ENCODE measurements at regions not wholly inside any gene's neighbourhood (a gene's known extent, or its start where the extent isn't known, plus 50 kb on each side); places are given as distances from the start of the nearest gene placed in this dataset.

DNA sequence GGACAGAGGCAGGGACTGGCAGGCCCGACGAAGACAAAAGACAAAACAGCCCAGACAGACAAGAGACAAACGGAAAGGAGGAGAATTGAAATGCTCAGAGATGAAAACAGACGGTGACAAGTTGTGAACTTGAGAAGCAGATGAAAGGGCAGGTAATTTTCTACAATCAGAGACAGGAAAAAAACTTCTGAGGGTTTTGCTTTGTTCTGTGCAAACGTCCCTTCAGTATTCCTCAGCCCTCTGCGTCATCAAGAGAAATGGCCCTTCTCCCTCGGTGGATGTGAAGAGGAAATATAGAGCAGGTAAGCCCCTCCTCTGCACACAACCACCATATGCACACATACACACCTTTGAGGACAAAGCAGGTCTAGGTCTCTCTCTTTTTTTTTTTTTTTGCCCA lies 206.6 kb downstream of the UACA start:
- H3K4me3 ChIP-seq (ENCODE audit: low read depth, low read length): no peak overlapping the region

DNA sequence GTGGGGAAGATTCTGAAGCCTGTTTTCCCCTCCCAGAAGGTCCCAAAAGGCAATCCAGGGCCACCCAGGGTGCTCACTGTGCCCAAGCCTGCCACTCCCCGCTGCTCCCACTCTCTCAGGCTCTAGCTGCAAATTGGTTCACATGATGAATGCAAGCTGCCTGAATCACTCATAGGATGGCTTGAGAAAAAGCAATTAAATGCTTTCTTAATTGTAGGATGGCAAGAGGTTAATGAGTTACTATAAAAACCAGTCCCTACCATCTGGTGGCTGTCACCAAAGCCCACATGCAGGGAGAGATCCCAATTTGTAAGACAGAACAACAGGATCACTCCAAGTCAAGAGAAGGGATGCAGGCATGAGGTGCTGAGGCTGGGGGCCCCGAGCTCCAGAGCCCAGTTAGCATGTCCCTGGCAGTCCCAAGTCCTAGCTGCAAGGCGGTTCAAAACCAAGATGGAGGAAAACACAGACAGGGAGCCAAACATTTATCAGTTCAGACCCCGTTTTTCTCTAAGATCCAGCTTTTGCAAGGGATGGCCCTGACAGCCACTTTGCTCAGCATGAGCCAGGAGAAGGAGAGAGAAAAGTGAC lies 207.1 kb downstream of the UACA start:
- no peak overlapping the region for H3K4me3 ChIP-seq (ENCODE audit: low read depth, low read length)

DNA sequence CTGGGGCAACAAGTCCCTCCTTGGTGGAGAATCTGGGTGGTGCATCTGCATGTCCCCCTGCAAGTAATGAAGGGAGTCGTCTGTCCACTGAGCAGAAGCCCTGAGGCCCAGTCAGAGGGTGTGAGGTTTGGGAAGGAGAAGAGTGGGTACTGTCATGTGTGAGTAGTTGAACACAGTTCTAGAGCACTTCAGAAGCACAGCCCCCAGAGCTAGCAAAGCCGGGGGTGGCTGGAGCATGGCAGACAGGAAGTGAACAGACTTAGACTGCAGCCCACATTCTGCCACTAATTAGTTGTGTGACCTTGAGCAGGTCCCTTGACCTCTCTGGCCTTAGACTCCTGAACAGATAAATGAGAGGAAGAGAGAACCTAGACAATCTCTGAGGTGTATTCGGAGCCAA lies 207.6 kb downstream of the UACA start:
- H3K4me3 ChIP-seq (ENCODE audit: low read depth, low read length): no peak overlapping the region

DNA sequence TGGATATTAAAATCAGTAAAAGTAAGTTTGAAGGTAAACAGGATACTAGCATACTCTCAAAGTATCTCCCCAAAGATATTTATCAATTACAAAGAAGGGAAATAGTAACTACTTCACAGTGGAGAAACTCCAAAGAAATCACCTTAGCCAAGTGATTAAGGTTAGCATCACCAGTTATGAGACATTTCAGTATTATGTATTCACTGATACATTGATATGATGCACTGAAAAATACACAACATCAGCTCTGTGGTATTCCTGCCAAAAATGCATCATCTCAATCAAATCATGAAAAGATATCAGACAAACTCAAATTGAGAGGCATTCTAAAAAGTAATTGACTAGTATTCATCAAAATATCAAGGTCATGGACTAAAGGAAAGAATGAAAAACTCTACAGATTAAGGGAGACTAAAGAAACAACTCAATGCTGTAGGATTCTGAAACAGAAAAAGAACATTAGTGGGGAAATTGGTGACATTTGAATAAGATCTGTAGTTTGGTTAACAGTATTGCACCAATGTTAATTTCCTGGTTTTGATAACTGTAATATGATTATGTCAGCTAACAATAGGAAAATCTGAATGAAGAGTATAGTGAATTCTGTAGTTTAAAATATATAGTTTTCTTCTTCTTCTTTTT lies 215.4 kb downstream of the UACA start:
- no peak overlapping the region for H3K4me3 ChIP-seq (ENCODE audit: low read depth, low read length)

DNA sequence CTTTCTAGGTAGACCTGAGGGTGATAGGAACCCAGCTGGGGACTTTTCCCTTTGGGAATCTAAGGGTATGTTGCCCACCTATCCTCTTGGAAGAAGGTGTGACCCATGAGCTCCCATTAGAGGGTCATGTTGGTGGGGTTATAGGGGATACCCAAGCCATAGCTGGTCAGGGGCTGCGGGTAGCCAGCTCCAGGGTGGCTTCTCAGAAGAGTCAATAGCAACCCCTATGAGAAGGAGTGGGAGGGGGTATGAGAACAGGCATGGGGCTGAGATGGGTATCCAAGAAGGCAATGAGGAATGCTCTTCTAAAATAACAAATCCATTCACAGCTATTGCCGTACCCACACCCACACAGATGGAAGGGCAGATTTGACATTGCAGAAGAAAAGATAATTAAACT lies 217.8 kb downstream of the UACA start:
- no peak overlapping the region for H3K4me3 ChIP-seq (ENCODE audit: low read depth, low read length)

DNA sequence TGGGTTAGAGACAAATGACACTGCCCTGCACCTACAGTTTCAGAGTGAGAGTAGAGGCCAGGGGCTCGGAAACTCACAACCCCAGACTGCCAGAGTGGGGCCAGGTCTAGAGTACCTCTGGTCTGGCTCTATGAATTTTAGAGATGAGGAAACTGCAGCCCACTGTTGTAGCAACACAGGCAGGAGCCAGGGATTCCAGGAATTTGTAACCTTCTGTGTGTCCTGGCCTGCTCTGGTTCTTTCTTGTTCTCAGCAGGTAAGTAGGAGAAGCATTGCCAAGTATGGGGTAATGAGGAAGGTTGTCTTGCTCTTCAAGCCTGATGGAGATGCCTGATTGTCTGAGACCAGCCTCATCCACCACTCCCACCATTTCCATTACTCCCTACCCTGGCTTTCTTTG lies 221.8 kb downstream of the UACA start:
- H3K4me3 ChIP-seq (ENCODE audit: low read depth, low read length): no peak overlapping the region

DNA sequence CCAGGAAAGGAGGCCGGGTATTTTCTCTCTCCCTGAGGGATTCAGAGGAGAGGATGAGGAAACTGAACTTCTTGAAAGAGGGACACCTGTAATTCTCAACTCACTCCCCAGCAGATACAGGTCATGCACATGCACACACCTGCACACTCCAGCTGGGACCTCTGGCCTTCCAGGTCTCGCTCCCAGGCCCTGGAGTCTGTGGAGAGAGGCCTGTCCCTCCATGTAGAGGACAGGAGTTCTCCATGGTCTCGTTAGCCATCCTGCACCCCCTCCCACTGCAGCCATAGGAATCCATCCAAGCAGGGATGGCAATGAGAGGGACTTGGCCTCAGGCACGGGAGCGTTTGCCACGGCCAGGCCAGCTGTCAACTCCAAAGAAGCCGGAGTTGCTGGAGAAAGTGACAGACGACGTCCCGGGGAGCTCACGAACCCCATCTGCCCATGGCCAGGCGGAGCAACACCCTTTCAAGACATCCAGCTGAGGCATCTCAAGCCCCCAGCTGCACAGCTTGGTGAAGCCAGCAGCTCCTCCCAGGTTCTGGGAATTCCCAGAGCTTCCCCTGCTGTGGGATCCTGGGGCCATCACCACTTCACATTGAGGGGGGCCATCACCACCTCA lies 223.3 kb downstream of the UACA start:
- no peak overlapping the region for H3K4me3 ChIP-seq (ENCODE audit: low read depth, low read length)

DNA sequence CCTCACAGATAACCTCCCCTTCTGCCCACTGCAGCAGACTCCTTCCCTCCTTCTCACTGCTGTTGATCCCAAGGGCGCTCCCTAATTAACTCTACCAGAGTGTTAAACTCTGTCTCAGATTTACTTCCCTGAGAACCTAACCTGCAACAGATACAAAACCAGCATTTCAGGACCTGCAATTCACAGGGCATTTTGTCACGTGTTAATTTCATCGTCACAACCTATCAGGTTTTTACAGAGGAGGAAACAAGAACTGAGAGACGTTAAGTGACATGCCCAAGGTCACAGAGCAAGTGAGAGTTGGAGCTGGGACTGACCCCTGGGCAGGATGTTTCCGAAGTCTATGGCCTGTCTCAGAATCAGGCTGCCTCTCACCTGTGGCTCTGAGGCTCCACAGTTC lies 223.9 kb downstream of the UACA start:
- no peak overlapping the region for H3K4me3 ChIP-seq (ENCODE audit: low read depth, low read length)

DNA sequence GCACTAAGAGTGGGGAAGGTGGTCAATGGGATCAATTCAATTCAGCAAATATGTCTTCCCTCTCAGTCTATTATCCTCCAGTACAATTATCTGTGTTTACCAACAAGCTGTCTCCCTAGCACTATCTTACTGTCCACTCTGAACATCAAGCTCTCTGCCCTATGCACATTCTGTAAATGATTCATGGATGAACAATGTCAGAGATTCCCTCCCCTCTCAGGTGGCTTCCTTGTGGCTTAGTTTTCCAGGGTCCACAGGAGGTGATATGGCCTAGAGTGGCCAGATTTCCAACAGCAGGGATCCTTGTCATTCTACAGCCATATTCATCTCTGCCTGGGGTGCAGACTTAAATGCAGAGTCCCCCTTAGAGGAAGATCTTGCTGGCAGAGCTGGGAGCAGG lies 225.1 kb downstream of the UACA start:
- no peak overlapping the region for H3K4me3 ChIP-seq (ENCODE audit: low read depth, low read length)

DNA sequence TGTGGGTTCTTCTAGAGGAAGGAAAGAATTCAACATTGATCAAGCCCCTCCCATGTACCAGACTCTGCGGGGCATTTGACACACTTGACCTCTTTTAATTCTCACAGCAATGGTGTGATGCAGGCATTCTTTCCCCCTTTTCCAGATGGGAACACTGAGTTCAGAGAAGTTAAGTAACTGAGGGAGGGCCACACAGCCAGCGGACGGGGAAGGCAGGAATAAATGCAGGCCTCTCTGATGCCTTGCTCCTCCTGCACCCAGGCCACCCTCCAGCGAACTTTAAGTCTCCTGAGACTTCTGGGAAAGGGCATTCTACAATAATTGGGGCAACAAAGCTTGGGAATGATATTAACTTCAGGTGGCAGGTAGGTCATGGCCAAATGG lies 227.4 kb downstream of the UACA start:
- H3K4me3 ChIP-seq (ENCODE audit: low read depth, low read length): no peak overlapping the region

DNA sequence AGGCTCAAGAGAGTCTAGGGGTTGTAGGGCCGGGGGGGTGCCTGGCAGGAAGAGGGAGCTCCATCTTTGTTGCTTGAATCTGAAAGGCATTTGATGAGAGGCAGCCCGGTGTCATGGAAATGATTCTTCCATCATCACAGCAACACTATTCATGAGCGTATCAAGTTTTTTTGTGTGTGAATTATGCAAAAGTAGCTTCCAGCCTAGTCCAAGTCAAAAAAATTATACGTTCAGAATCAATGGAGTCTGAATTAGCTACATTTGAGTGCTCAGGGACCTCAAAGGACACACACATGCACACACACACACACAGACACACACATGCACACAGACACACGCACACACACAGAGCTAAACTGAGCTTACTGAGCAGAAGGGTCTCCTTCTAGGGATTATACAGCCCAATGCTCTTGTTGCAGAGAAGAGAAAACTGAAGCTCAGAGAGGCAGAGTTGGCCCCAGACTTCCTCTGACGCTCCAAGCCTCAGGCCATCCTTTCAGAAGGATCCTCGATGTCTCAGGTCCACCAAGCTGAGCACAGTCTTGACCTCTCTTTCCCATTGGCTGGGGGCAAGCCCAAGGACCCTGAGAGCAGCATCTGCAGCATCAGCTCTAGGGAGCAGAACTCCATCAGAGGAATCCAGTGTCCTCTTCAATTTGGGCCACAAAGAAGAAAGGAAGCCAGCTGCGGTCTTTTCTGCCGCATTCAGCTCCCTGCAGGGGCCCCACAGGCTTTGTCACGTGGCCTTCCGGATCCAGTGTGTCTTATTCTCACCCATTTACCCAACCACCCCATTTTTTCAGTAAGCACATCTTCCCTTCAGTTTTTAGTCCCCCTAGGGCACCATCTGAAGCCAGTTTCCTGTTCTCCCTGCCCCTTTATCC lies 228.0 kb downstream of the UACA start:
- H3K4me3 ChIP-seq (ENCODE audit: low read depth, low read length): no peak overlapping the region

DNA sequence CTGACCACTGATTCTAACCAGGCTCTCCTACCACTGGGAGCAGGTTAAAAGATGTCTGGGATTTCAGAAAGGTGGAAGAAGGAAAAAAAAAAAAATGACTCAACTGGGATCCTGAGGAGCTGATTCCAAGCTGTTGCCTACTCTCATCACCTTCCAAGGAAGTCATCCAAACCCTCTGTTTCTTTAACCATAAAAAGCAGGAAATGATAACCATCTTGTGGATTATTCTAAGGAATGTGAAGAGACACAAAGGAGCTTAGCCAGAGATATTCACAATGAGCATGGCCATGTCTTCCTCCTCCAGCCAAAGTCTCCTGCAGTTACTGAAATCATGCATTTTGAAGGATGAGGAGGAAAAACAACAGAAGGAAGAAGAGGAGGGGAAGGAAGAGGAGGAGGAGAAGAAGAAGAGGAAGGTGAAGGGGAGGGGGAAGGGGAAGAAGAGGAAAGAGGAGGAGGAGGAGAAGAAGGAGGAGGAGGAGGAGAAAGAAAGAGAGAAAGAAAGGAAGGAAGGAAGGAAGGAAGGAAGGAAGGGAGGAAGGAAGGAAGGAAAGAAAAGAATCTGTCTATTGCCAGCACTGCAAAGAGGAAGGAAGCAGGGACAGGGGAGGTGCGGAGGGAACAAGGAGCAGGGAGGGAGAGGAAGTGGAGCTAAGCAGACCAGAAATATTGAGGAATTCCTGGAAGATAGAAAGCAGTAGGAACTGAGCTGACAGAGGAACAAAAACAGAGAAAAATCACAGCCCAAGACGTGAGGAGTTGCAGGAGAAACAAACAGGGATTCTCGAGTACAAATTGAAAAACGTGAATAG lies 229.2 kb downstream of the UACA start:
- H3K4me3 ChIP-seq (ENCODE audit: low read depth, low read length): no peak overlapping the region

DNA sequence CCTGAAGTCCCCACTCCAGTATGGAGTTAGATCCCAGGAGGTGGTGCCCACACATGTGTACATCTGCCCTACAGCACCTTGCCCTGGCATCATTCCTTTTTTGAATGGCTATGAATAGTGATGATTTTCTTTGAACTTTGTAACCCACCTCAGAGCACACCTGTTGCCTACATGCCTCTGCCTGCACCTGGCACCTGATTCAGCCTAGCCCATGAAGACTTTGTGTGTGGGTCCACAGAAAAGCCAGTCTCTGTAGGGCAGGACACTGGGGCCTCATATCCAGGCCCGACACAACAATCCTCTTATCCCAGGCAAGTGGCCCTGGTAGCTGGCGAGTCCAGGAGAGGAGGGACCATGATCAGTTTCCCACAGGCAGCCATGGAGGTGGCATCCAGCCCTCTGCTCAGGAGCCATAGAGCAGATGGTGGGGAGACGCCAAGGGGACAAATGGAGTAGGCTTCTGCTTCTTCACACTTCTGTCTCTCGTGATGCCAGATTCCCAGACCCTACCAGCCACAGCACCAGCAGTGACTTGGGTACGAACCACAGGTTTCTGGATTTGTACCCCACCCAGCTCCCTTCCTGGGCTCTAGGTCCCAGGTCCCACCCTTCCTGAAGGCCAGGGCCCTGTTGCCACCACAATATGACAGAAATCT lies 230.7 kb downstream of the UACA start:
- H3K4me3 ChIP-seq (ENCODE audit: low read depth, low read length): no peak overlapping the region

DNA sequence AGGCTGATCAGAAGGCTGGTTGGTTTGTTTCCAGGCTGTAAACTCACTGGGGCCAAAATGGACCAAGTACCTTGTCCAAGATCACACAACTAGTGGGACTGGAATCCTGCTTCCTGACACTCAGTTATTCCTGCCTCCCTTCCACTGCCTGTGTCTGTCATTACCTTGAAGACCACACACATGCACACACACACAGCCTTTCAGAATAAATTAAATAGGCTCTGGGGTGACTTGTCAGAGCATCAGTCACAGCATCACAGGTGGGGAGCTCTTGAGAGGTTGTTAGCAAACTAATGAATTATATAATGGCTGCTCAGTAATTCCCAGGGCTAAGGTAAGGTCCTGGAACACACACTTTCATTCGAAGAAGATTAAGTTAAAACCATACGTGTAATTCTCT lies 231.8 kb downstream of the UACA start:
- no peak overlapping the region for H3K4me3 ChIP-seq (ENCODE audit: low read depth, low read length)

DNA sequence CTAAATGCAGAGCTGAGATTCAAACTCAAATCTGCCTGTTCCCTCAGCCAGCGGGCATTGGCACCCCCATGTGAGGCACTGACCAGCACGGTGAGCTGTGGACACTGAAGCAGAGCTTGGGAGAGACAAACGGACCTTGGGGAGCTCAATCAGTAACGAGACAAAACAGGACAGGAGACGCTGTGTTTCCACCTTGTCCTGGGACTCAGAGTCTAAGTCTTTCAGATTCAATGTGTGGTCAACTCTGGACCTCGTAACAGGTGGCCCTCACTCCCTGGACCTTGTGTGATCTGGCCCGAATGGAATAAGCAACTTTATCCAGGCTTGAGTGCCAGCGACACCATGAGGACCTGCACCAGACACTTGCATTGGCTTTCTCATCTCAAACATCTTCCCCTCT lies 232.5 kb downstream of the UACA start:
- no peak overlapping the region for H3K4me3 ChIP-seq (ENCODE audit: low read depth, low read length)

DNA sequence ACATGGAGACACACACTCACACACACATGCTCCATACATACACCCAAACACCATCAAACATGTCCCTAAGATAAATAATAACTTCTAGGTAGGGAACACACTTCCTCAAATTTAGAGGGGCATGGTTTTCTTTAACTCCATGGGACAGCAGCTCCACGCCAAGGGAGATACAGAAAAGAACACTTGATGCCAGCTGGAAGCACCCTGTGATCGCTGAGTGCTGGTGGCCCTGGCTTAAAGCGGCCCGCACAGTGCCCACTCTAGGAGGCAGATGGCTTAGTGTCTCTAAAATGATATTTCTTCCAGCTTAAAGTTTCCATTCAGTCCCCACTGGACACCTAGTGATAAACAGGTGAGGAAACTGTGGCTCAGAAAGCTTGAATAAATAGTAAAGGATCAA lies 232.9 kb downstream of the UACA start:
- no peak overlapping the region for H3K4me3 ChIP-seq (ENCODE audit: low read depth, low read length)

DNA sequence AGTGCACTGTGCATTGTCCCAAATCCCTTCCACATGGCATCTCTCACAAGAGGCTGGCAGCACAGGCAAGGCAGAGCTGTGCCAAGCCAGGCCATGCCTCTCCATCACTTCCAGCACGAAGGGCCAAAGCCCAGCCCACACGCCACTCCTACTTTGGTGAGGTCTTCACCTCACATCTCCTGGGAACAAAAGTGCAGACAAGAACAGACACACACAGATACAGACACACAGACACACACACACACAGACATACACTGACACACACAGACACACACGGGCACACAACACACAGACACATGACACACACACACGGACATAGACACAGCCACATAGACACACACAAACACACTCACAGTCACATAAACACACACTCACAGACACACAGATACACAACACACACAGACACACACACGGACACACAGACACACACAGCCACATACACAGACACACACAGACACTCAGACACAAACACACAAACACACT lies 233.3 kb downstream of the UACA start:
- no peak overlapping the region for H3K4me3 ChIP-seq (ENCODE audit: low read depth, low read length)

DNA sequence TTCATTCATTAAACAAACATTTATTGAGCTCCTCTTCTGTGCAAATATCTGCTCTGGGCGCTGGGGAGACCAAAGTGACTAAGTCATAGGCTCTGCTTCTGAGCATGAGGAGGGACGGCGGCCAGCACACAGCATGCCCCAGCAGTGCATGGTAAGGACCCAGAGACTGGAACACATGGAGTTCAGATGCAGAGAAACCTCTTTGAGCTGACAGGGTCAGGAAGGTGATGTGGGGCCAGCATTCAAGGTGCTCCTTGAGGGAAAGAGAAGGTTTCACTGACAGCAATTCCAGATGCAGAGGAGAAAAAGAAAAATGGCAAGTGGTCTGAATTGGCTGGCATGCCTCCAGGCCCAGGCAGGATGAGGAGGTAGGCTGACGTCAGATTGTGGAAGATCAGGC lies 234.5 kb downstream of the UACA start:
- H3K4me3 ChIP-seq (ENCODE audit: low read depth, low read length): no peak overlapping the region

DNA sequence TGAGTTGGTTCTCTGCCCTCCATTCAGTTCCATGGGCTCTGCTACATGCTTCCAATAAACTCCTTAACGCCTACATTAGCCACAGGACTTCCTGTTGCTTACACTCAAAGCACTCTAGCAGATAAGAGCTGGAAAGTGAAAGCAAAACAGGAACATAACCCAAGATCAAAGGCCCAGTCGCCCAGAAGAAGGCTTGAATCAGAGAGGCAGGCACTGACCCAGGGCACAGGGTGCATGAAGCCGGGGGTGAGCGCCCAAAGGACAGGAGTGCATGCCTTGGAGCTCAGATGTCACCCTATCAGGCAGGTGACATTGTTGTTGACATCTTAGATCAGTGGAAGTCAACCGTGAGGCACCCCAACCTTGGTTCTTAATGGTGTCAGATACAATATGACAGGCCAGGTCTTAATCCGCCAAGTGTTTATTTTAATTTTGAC lies 235.1 kb downstream of the UACA start:
- no peak overlapping the region for H3K4me3 ChIP-seq (ENCODE audit: low read depth, low read length)

DNA sequence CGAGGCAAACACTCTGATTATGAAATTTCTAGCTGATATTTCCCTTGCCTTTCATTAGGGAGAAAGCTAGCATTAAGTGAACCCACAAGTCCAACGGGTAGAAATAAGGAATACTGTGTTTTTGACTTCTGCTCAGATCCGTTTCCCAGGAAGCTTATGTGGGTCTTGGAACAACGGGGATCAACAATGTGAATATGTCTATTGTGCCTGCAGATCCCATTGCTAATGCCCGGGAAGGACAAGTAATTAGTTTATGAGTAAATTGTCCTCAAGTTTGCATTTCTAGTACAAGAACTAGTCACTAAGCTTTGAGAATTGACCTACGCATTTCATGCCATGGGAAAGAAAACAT lies 236.4 kb downstream of the UACA start:
- no peak overlapping the region for H3K4me3 ChIP-seq (ENCODE audit: low read depth, low read length)

All from iPS-11a (cell line).